ENCODE measurements at regions not wholly inside any gene's neighbourhood (a gene's known extent, or its start where the extent isn't known, plus 50 kb on each side); places are given as distances from the start of the nearest gene placed in this dataset.
"Not testable (repeated sequence)": the region's sequence is repeated elsewhere in the genome, so short reads cannot be mapped to it uniquely, and the experiment has no call there.

DNA sequence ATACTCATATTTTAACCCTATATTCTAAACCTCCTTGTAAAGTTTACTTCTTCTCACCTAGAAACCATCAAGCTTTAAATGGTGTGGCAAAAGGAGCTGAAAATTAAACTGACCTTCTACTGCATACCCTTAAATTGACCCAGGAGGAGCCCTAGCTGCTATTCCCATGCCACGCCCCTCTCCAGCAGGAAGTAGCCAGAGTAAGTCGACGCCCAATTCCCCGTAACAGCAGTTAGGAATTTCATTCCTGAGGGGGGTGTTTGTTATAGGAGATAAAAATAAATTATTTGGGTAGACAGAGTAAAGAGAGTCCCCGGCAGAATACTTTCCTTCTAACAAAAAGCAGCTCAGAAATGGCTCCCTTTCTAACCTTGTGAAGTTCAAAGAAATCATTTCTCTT lies 111.8 kb upstream of the FAM174A start:
- DNase-seq (no peak), ATAC-seq (no peak)
- Mint-ChIP-seq H3K27ac (no peak overlapping the region), H3K27me3 (no peaks in the 10 kb centered on the region), H3K4me3 (no peak overlapping the region), H3K36me3 (no peaks in the 10 kb centered on the region), H3K4me1 (no peaks in the 10 kb centered on the region), H3K9me3 (ENCODE audit: low read depth) (peaks cover 2% of the 10 kb centered on the region)
- CTCF ChIA-PET, result no interaction called here

DNA sequence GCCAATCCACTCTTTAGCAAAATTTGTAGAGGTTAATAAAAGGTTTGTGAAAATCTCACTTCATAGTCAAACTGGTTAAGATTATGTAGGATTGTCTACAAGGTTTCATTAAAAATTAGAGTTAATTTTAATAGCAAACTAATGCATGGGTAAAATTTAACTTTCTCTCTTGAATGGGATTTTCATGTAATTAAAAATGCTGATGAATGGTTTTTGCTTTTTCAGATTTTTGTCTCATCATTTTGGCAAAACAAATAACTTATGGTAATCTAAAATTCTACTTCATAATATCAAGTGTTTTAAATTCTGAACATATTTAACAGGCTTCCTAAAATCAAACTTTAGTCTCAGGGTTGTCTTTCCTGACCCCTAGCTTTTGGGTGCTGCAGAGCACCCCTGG lies 113.8 kb upstream of the FAM174A start:
- no peaks in the 10 kb centered on the region for H3K4me1 Mint-ChIP-seq
- CTCF ChIA-PET, result no interaction called here
- no peak for DNase-seq
- no peaks in the 10 kb centered on the region for H3K27me3 Mint-ChIP-seq
- no peak overlapping the region for H3K4me3 Mint-ChIP-seq
- no peaks in the 10 kb centered on the region for H3K36me3 Mint-ChIP-seq
- no peak for ATAC-seq
- peaks cover 3% of the 10 kb centered on the region for H3K9me3 Mint-ChIP-seq (ENCODE audit: low read depth)
- H3K27ac Mint-ChIP-seq, result no peak overlapping the region

DNA sequence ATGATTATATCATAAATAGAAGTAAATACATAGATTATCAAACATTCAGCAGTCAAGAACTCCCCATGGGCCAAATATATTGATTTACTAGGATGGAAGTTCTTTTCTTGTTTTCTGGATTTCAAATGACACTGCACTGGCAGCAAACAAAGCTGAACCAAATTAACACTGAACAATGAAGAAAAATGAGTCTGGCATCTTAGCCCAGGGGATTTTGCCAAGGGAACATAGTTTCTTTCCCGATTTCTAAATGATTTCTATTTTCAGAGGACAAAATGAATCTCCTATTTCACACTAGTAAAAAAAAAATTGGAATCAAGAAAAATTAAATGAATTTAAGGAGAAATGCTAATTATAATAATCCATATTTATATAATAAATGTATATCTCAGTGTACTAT lies 116.9 kb upstream of the FAM174A start:
- H3K4me3 Mint-ChIP-seq, result no peak overlapping the region
- H3K27me3 Mint-ChIP-seq, result no peaks in the 10 kb centered on the region
- H3K4me1 Mint-ChIP-seq, result no peaks in the 10 kb centered on the region
- H3K27ac Mint-ChIP-seq, result no peak overlapping the region
- H3K36me3 Mint-ChIP-seq, result no peaks in the 10 kb centered on the region
- CTCF ChIA-PET, result no interaction called here
- H3K9me3 Mint-ChIP-seq (ENCODE audit: low read depth), result peaks cover 1% of the 10 kb centered on the region
- DNase-seq (no peak), ATAC-seq (no peak)

DNA sequence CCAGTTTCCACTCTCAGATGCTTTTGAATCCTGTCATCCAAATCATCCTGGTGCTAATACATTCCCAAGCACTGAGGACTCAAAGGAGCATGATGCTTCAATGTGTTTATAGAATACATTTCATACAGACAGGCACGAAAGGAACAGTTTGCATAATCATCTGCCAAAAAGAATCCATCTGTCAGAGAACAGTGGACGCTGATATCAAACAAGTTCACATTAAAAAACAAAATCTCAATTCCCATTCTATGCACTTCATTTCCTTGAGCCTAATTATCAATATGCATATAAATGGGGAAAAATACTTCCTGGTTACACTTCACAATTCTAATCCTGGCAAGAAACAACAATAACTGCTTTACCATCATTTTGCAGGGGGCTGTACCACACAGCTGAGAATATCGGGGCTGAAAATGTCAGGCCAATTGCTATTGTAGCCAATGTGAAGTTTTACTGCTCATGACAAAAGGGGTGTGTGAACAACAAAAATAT lies 125.5 kb upstream of the FAM174A start:
- Mint-ChIP-seq H3K36me3 (no peaks in the 10 kb centered on the region), H3K27me3 (no peaks in the 10 kb centered on the region), H3K27ac (no peak overlapping the region), H3K4me3 (no peak overlapping the region), H3K4me1 (no peaks in the 10 kb centered on the region), H3K9me3 (ENCODE audit: low read depth) (no peaks in the 10 kb centered on the region)
- no peak for ATAC-seq
- no peak for DNase-seq
- CTCF ChIA-PET, result no interaction called here

DNA sequence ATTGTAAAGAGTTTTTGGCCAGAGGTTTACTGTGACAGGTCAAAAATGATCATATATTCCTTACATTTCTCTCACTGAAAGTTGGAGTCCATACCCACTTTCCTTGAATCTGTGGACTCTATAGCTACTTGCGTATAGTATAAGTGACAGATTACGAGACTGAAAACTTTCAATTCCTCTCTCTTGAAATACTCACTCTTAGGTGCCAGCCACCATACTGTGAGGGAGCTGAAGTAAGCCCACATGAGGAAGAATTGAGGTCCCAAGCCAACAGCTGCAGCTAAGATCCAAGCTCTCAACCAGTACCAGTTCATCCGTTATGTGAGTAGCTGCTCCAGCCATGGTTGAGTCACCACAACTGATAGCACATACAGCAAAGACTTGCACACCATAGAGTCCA lies 128.1 kb upstream of the FAM174A start:
- no peaks in the 10 kb centered on the region for H3K27me3 Mint-ChIP-seq
- CTCF ChIA-PET, result no interaction called here
- DNase-seq (no peak), ATAC-seq (no peak)
- no peak overlapping the region for H3K4me3 Mint-ChIP-seq
- no peaks in the 10 kb centered on the region for H3K36me3 Mint-ChIP-seq
- H3K4me1 Mint-ChIP-seq, result no peaks in the 10 kb centered on the region
- no peak overlapping the region for H3K27ac Mint-ChIP-seq
- no peaks in the 10 kb centered on the region for H3K9me3 Mint-ChIP-seq (ENCODE audit: low read depth)

DNA sequence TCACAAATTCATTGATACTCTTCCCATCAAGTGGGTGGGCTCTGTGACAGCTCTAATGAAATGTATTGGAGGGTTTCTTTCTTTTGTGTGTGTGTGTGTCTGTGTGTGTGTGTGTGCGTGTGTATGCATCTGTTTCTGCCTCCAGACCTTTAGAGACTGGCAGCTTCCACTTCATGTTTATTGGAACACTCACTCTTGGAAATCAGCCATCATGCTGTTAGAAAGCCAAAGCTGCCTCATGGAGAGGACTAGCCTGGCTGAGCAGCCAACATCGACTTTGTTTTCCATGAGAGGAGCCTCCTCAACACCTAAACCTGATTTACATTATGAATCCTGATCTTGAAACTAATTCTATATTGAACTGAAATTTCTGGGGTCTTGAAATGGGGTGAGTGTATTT lies 128.5 kb upstream of the FAM174A start:
- DNase-seq (no peak), ATAC-seq (no peak)
- Mint-ChIP-seq H3K4me3 (no peak overlapping the region), H3K27ac (no peak overlapping the region), H3K27me3 (no peaks in the 10 kb centered on the region), H3K36me3 (no peaks in the 10 kb centered on the region), H3K4me1 (no peaks in the 10 kb centered on the region), H3K9me3 (ENCODE audit: low read depth) (no peaks in the 10 kb centered on the region)
- CTCF ChIA-PET, result no interaction called here

GRCh38 chr5:100402071-100402470 lies 133.1 kb upstream of the FAM174A start:
- Mint-ChIP-seq H3K27ac (no peak overlapping the region), H3K27me3 (no peaks in the 10 kb centered on the region), H3K9me3 (ENCODE audit: low read depth) (no peaks in the 10 kb centered on the region), H3K4me1 (no peaks in the 10 kb centered on the region), H3K4me3 (no peak overlapping the region), H3K36me3 (no peaks in the 10 kb centered on the region)
- no peak for DNase-seq
- CTCF ChIA-PET, result no interaction called here
- ATAC-seq, result no peak

DNA sequence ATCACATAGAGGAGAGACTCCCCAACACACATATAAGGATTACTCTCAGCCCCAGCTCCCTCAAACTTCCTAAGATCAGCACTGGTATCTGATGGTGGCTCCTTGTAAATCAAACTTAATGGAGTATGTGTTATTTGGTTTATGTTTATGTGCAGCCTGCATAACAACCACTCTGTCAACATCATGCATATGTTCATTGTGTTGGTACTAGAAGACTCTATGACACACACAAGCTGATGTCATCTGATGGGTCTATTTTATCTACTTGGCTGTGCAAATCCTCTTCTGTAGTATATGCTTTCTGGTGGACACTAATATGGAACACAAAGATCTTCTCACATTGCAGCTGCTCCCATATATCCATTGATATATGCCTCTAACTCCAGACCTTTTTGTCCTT lies 134.0 kb upstream of the FAM174A start:
- Mint-ChIP-seq H3K4me1 (no peaks in the 10 kb centered on the region), H3K36me3 (no peaks in the 10 kb centered on the region), H3K9me3 (ENCODE audit: low read depth) (no peaks in the 10 kb centered on the region), H3K27me3 (no peaks in the 10 kb centered on the region), H3K27ac (no peak overlapping the region), H3K4me3 (no peak overlapping the region)
- CTCF ChIA-PET, result no interaction called here
- DNase-seq (no peak), ATAC-seq (no peak)

DNA sequence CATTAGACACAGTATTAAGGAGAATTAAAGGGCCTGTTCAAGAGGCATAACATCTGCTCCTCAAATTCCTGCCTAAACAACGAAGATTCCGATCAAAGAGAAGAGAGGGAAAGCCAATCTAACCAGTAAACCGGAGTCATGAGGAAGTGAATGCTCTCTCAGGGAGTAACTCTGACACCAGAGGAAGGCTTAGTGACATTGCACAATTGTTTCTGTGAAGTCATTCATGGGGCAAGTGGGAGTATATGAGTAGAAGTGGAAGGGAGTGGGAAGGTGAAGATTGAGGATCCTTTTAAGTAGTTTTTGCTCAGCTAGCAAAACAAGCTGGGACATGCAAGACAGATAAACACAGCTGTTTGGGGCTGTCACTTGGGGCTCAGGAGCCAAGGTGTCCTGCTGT lies 136.4 kb upstream of the FAM174A start:
- H3K27me3 Mint-ChIP-seq; CTCF ChIA-PET; H3K4me3 Mint-ChIP-seq; H3K9me3 Mint-ChIP-seq (ENCODE audit: low read depth); H3K36me3 Mint-ChIP-seq; ATAC-seq; H3K27ac Mint-ChIP-seq; DNase-seq; H3K4me1 Mint-ChIP-seq: not testable (repeated sequence)

GRCh38 chr5:100379254-100379858 lies 155.8 kb upstream of the FAM174A start:
- DNase-seq; ATAC-seq; H3K4me1 Mint-ChIP-seq; H3K9me3 Mint-ChIP-seq (ENCODE audit: low read depth); H3K27ac Mint-ChIP-seq; CTCF ChIA-PET; H3K4me3 Mint-ChIP-seq; H3K27me3 Mint-ChIP-seq; H3K36me3 Mint-ChIP-seq: not testable (repeated sequence)

GRCh38 chr5:100364757-100365478 lies 170.3 kb upstream of the FAM174A start:
- H3K27ac Mint-ChIP-seq; H3K4me3 Mint-ChIP-seq; ATAC-seq; H3K27me3 Mint-ChIP-seq; CTCF ChIA-PET; H3K9me3 Mint-ChIP-seq (ENCODE audit: low read depth); H3K4me1 Mint-ChIP-seq; H3K36me3 Mint-ChIP-seq; DNase-seq: not testable (repeated sequence)

- H3K27ac Mint-ChIP-seq; H3K9me3 Mint-ChIP-seq (ENCODE audit: low read depth); CTCF ChIA-PET; H3K27me3 Mint-ChIP-seq; H3K4me3 Mint-ChIP-seq; DNase-seq; ATAC-seq; H3K36me3 Mint-ChIP-seq; H3K4me1 Mint-ChIP-seq: not testable (repeated sequence)
Measured at GRCh38 chr5:100364343-100364742, 170.8 kb upstream of the FAM174A start.

GRCh38 chr5:100359998-100360397 lies 175.2 kb upstream of the FAM174A start:
- H3K9me3 Mint-ChIP-seq (ENCODE audit: low read depth); ATAC-seq; DNase-seq; CTCF ChIA-PET; H3K27ac Mint-ChIP-seq; H3K36me3 Mint-ChIP-seq; H3K4me1 Mint-ChIP-seq; H3K27me3 Mint-ChIP-seq; H3K4me3 Mint-ChIP-seq: not testable (repeated sequence)

- H3K27ac Mint-ChIP-seq; H3K4me1 Mint-ChIP-seq; H3K27me3 Mint-ChIP-seq; DNase-seq; CTCF ChIA-PET; H3K36me3 Mint-ChIP-seq; H3K9me3 Mint-ChIP-seq (ENCODE audit: low read depth); H3K4me3 Mint-ChIP-seq; ATAC-seq: not testable (repeated sequence)
Measured at GRCh38 chr5:100346269-100346668, 188.9 kb upstream of the FAM174A start.
